ENCODE measurements at regions not wholly inside any gene's neighbourhood (a gene's known extent, or its start where the extent isn't known, plus 50 kb on each side); places are given as distances from the start of the nearest gene placed in this dataset.

GRCh38 chr11:15835788-15836411 is 520.4 kb downstream of the SOX6 start:
- no peak for TF ChIP-seq CREM (IDR thresholded peaks at IDR 0.05; ENCODE audit: low read depth)
- no peak for TF ChIP-seq CTCF (IDR thresholded peaks at IDR 0.05 in 2 of 3, conservative IDR thresholded peaks at IDR 0.05 in 1 of 3; ENCODE audit: insufficient read depth in 2 of 3, low read depth in 1 of 3, low read length in 3 of 3)
- no peak for TF ChIP-seq TEAD1 (CRISPR knock-in tag; IDR thresholded peaks at IDR 0.05)
